GM12878 (cell line): ENCODE measurements at regions not wholly inside any gene's neighbourhood (a gene's known extent, or its start where the extent isn't known, plus 50 kb on each side); places are given as distances from the start of the nearest gene placed in this dataset.

ENCODE experiments used
- ATAC-seq: fragments of 200-7000 bp; cut with Tn5 transposase; 3 replicates; pipeline ENCODE4 v1.9.1; 2020; ENCODE audit warnings: mild to moderate bottlenecking, moderate library complexity
- BruUV-seq: library from RNA; stranded (reverse); fragments of 400-500 nt; replicated peaks from 2 replicates; lab custom pipeline; 2021; lab: Mats Ljungman, UMichigan
- CTCF ChIA-PET: fragments of 300-600 bp; sonication (Branson Sonifier 250); formaldehyde crosslinking; extraction: SDS; loops from one replicate; lab custom pipeline; 2021; ENCODE audit warnings: inconsistent platforms; lab: Yijun Ruan, JAX
- POLR2A ChIA-PET: fragments of 350-600 bp; formaldehyde crosslinking; extraction: SDS; loops from one replicate; lab custom pipeline; 2021; ENCODE audit warnings: inconsistent platforms; lab: Charles Lee
- RAD21 ChIA-PET: fragments of 300-600 bp; sonication (Branson Sonifier 250); formaldehyde crosslinking; loops from one replicate; lab custom pipeline; 2023; ENCODE audit warnings: antibody characterized with exemption; ENCODE audit not compliant: unreplicated experiment; lab: Charles Lee
- SMC1A ChIA-PET: fragments of 300-600 bp; sonication (Branson Sonifier 250); formaldehyde crosslinking; loops from one replicate; lab custom pipeline; 2023; ENCODE audit not compliant: unreplicated experiment, uncharacterized antibody; lab: Charles Lee
- DNase-seq: peaks from one replicate; pipeline ENCODE4 v3.0.0-alpha.2; 2011; ENCODE audit warnings: low read depth, low spot score
- FAIRE-seq: peaks from 3 replicates; lab custom pipeline; 2011; peaks lifted over from hg19 to GRCh38; lab: Jason Lieb, UNC
- H2AFZ ChIP-seq: 2 replicates; pipeline ENCODE4 v1.6.0; 2011; ENCODE audit warnings: low read depth, low read length, control low read depth; ENCODE audit not compliant: control insufficient read depth
- H3K27ac ChIP-seq: 2 replicates; pipeline ENCODE4 v1.5.1; 2011; ENCODE audit warnings: control low read depth; ENCODE audit not compliant: control insufficient read depth, insufficient read depth
- H3K27me3 ChIP-seq, 2 experiments: replicated peaks in 1 of 2; 2 replicates each; pipeline versions ENCODE4 v1.6.0 to v1.6.1; 2011; ENCODE audit warnings: low read length in 1 of 2; ENCODE audit not compliant: control insufficient read depth in 2 of 2, insufficient read depth in 2 of 2
- H3K36me3 ChIP-seq, 2 experiments: 2 replicates each; pipeline ENCODE4 v1.5.1; 2011; ENCODE audit warnings: low read length in 1 of 2; ENCODE audit not compliant: control insufficient read depth in 2 of 2, insufficient read depth in 2 of 2
- H3K4me1 ChIP-seq: 2 replicates; pipeline ENCODE4 v1.6.1; 2011; ENCODE audit warnings: mild to moderate bottlenecking, low read length, moderate library complexity, mixed read lengths; ENCODE audit not compliant: control insufficient read depth, insufficient read depth
- H3K4me2 ChIP-seq: 2 replicates; pipeline ENCODE4 v1.6.0; 2011; ENCODE audit warnings: control low read depth; ENCODE audit not compliant: control insufficient read depth, insufficient read depth
- H3K4me3 ChIP-seq: fragments of 200-600 bp; sonication (generic); 2 replicates; pipeline ENCODE4 v1.5.1; 2016
- H3K79me2 ChIP-seq: 2 replicates; pipeline ENCODE4 v1.6.0; 2011; ENCODE audit warnings: low read length; ENCODE audit not compliant: control insufficient read depth, insufficient read depth
- H3K9ac ChIP-seq: 2 replicates; pipeline ENCODE4 v1.8.0; 2011; ENCODE audit warnings: low read length, control low read depth, mixed read lengths; ENCODE audit not compliant: control insufficient read depth, insufficient read depth
- H3K9me3 ChIP-seq: replicated peaks from 3 replicates; pipeline ENCODE4 v1.5.1; 2011; ENCODE audit warnings: mild to moderate bottlenecking, low read length; ENCODE audit not compliant: control insufficient read depth, insufficient read depth
- H4K20me1 ChIP-seq: 2 replicates; pipeline ENCODE4 v1.6.0; 2011; ENCODE audit not compliant: control insufficient read depth, insufficient read depth
- CEBPB ChIP-seq, 2 experiments: fragments of 150-350 bp in 1 of 2; IDR thresholded peaks; 2 replicates each; pipeline ENCODE4 v1.6.1; 2012 to 2014; ENCODE audit warnings: low read depth in 2 of 2, low read length in 2 of 2, borderline replicate concordance in 1 of 2, inconsistent platforms in 1 of 2
- CHD4 ChIP-seq: fragments of 200-600 bp; sonication (generic); IDR thresholded peaks from 2 replicates; pipeline ENCODE4 v1.6.1; 2016; ENCODE audit warnings: mild to moderate bottlenecking
- FOXM1 ChIP-seq: IDR thresholded peaks from 2 replicates; pipeline ENCODE4 v1.6.1; 2012; ENCODE audit warnings: low read depth, mild to moderate bottlenecking, inconsistent platforms, low read length, moderate library complexity
- JUND ChIP-seq: IDR thresholded peaks from 2 replicates; pipeline ENCODE4 v1.6.1; 2012; ENCODE audit warnings: low read depth, mild to moderate bottlenecking, low read length, improper control_type of control experiment, moderate library complexity
- MYB ChIP-seq: fragments of 150-350 bp; IDR thresholded peaks from 2 replicates; pipeline ENCODE4 v1.6.1; 2014; ENCODE audit warnings: mild to moderate bottlenecking, low read depth, low read length, borderline replicate concordance
- NFXL1 ChIP-seq: fragments of 450-650 bp; IDR thresholded peaks from 2 replicates; pipeline ENCODE4 v1.6.1; 2017; ENCODE audit warnings: antibody characterized with exemption, mild to moderate bottlenecking, borderline replicate concordance
- RELA ChIP-seq: fragments of 450-650 bp; IDR thresholded peaks from 2 replicates; pipeline ENCODE4 v1.8.0; 2014; ENCODE audit warnings: borderline replicate concordance; ENCODE audit not compliant: partially characterized antibody
- SMAD1 ChIP-seq: fragments of 450-650 bp; IDR thresholded peaks from 2 replicates; pipeline ENCODE4 v1.6.1; 2018; ENCODE audit warnings: mild to moderate bottlenecking, low read depth; ENCODE audit not compliant: partially characterized antibody
- YY1 ChIP-seq: IDR thresholded peaks from 2 replicates; pipeline ENCODE4 v1.6.1; 2011; ENCODE audit warnings: low read depth, mild to moderate bottlenecking, low read length
- WGBS: methylation state at CpG from one replicate; pipeline ENCODE4 v1.1.6; 2016; ENCODE audit warnings: low lambda C conversion rate; ENCODE audit not compliant: insufficient replicate concordance, insufficient coverage; ENCODE audit errors: missing lambda C conversion rate; 5-methylcytosine and 5-hydroxymethylcytosine counted together
- in situ Hi-C: fragments of 300-500 bp; cut with MboI; formaldehyde crosslinking; loops from 9 replicates; pipeline ENCODE4 v1.14.3; 2018; ENCODE audit warnings: mixed read lengths
- intact Hi-C: fragments of 100-400 bp; cut with micrococcal nuclease; formaldehyde crosslinking; loops from one replicate; pipeline ENCODE4 v1.14.2; 2022; ENCODE audit not compliant: unreplicated experiment

- WGBS, result 64% methylated on average over 2 of the region's 2 CpGs
- BruUV-seq, result no TSS peak
- DNase-seq (no peak), FAIRE-seq (no peak), ATAC-seq (no peak)
- CTCF ChIA-PET, result no interaction called here
- no peaks in the 10 kb centered on the region for H4K20me1 ChIP-seq
- H2AFZ ChIP-seq, result no peak overlapping the region
- no peak overlapping the region for H3K9ac ChIP-seq
- no peaks in the 10 kb centered on the region for H3K27me3 ChIP-seq
- H3K4me1 ChIP-seq, result peaks cover 4% of the 10 kb centered on the region; the same call in 1 of the 2 replicates
- no peak overlapping the region for H3K4me2 ChIP-seq
- H3K36me3 ChIP-seq, result no peaks in the 10 kb centered on the region
- no peak overlapping the region for H3K27ac ChIP-seq
- in situ Hi-C loops, result no loop called here
- no peak overlapping the region for H3K4me3 ChIP-seq
- no peaks in the 10 kb centered on the region for H3K9me3 ChIP-seq
- TF ChIP-seq CHD4 (no peak), NFXL1 (no peak), JUND (no peak), SMAD1 (no peak), RELA (no peak), YY1 (no peak), MYB (no peak), FOXM1 (no peak)
- TF ChIP-seq, all 136 proteins: peak for 0
- ChIA-PET POLR2A (interaction anchor here (1.2 kb wide), 1 partner anchor 48 kb away, joined by 4 read pairs; no protein-coding TSS in a partner anchor), RAD21 (interaction anchor here (1.5 kb wide), 1 partner anchor 19 kb away, joined by 3 read pairs; no protein-coding TSS in a partner anchor), SMC1A (interaction anchor here (0.7 to 3.3 kb wide), 9 partner anchors 9 to 85 kb away, joined by 3 to 27 read pairs (median 3); no protein-coding TSS in a partner anchor)
- H3K79me2 ChIP-seq, result no peaks in the 10 kb centered on the region
- intact Hi-C loops, result no loop called here
These were observed 409.1 kb downstream of the AEBP2 start for GRCh38 chr12:19848421-19848820.

- intact Hi-C loops, result no loop called here
- Histone ChIP-seq H3K27me3 (no peaks in the 10 kb centered on the region), H3K27ac (no peak overlapping the region), H3K4me3 (no peak overlapping the region), H3K4me2 (no peak overlapping the region), H2AFZ (no peak overlapping the region), H3K4me1 (peaks cover 4% of the 10 kb centered on the region; the same call in 1 of the 2 replicates), H3K79me2 (no peaks in the 10 kb centered on the region), H4K20me1 (no peaks in the 10 kb centered on the region), H3K36me3 (no peaks in the 10 kb centered on the region), H3K9me3 (no peaks in the 10 kb centered on the region), H3K9ac (no peak overlapping the region)
- TF ChIP-seq CEBPB (IDR thresholded peaks at IDR 0.05; ENCODE audit: borderline replicate concordance in 1 of 2, low read depth in 2 of 2, low read length in 2 of 2), result no peak
- POLR2A ChIA-PET, result interaction anchor here (1.2 kb wide), 1 partner anchor 49 kb away, joined by 4 read pairs; no protein-coding TSS in a partner anchor
- RAD21 ChIA-PET, result no interaction called here
- DNase-seq (no peak), FAIRE-seq (no peak), ATAC-seq (no peak)
- in situ Hi-C loops, result no loop called here
- CTCF ChIA-PET, result no interaction called here
- SMC1A ChIA-PET, result interaction anchor here (3.3 kb wide), 1 partner anchor 44 kb away, joined by 27 read pairs; no protein-coding TSS in a partner anchor
- BruUV-seq, result no TSS peak
- 25% methylated on average over 2 of the region's 2 CpGs for WGBS
These were observed 409.9 kb downstream of the AEBP2 start for GRCh38 chr12:19849208-19849607.
